Tibial artery (tissue), 4 donors: ENCODE measurements at regions not wholly inside any gene's neighbourhood (a gene's known extent, or its start where the extent isn't known, plus 50 kb on each side); places are given as distances from the start of the nearest gene placed in this dataset.
A peak's percentile ranks its signal among the peaks of the same experiment; 100 is the strongest.

Experiments used
- DNase-seq, 2 donors: peaks; one replicate each; pipeline ENCODE4 v3.0.0-alpha.2; 2019
- H3K27ac ChIP-seq, 2 donors: fragments of 200-600 bp; sonication (generic) in 1 of 2; 1 replicate in 1 of 2; 2 replicates in 1 of 2; pipeline ENCODE4 v1.5.1; 2018 to 2019; ENCODE audit warnings: mild to moderate bottlenecking in 1 of 2
- H3K27me3 ChIP-seq, 2 donors: fragments of 200-600 bp; sonication (generic) in 1 of 2; one replicate each; pipeline versions ENCODE4 v1.5.1 to v1.6.0; 2016 to 2019
- H3K36me3 ChIP-seq, 3 donors: fragments of 200-600 bp; sonication (generic) in 2 of 3; one replicate each; pipeline ENCODE4 v1.5.1; 2016 to 2019; ENCODE audit warnings: mild to moderate bottlenecking in 2 of 3
- H3K4me1 ChIP-seq, 4 donors: fragments of 200-600 bp; sonication (generic) in 2 of 4; 1 replicate in 3 of 4; 2 replicates in 1 of 4; pipeline ENCODE4 v1.5.1; 2016 to 2019
- H3K4me3 ChIP-seq, 2 donors: fragments of 200-600 bp; sonication (generic) in 1 of 2; 1 replicate in 1 of 2; 2 replicates in 1 of 2; pipeline ENCODE4 v1.5.1; 2018 to 2019; ENCODE audit warnings: mild to moderate bottlenecking in 2 of 2
- H3K9me3 ChIP-seq, 3 donors: fragments of 200-600 bp; sonication (generic) in 1 of 3; one replicate each; pipeline ENCODE4 v1.5.1; 2016 to 2019
- intact Hi-C: fragments of 100-400 bp; cut with DNase I; formaldehyde crosslinking; loops from one replicate; pipeline ENCODE4 v1.15.0; 2023; ENCODE audit warnings: low total_unique reads
- TF ChIP-seq, protein P1 (sequence below), 2 experiments: fragments of 200-600 bp in 1 of 2; fragments of 450-650 bp in 1 of 2; IDR thresholded peaks; one replicate each; pipeline ENCODE4 v1.5.1; 2017 to 2019; ENCODE audit warnings: antibody characterized with exemption in 2 of 2, mild to moderate bottlenecking in 1 of 2, moderate library complexity in 1 of 2

DNA sequence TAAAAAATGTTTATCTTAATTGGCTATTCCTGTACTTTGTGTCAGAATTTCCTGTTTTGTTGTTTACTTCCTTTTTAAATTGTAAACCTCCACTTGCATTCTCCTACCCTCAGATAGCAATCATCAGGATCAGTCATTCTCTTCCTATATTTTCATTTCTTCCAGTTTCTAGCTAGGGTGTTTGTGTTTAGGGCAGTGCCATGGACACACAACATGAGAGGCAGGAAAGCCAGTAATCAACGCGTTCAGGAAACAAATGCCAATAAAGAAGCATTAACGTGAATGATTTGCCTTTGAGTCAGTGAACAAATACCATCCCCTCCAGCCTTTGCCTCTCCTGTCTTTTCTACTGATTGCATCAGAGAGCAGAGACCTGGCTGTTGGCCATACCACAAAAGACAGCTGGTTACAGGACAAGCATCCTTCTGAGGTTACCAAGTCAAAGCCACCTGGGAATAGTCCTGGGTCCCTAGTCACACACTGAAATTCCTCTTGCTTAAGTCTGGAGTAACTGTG, 56.7 kb upstream of the FHL2 start:
- TF ChIP-seq, protein P1, sequence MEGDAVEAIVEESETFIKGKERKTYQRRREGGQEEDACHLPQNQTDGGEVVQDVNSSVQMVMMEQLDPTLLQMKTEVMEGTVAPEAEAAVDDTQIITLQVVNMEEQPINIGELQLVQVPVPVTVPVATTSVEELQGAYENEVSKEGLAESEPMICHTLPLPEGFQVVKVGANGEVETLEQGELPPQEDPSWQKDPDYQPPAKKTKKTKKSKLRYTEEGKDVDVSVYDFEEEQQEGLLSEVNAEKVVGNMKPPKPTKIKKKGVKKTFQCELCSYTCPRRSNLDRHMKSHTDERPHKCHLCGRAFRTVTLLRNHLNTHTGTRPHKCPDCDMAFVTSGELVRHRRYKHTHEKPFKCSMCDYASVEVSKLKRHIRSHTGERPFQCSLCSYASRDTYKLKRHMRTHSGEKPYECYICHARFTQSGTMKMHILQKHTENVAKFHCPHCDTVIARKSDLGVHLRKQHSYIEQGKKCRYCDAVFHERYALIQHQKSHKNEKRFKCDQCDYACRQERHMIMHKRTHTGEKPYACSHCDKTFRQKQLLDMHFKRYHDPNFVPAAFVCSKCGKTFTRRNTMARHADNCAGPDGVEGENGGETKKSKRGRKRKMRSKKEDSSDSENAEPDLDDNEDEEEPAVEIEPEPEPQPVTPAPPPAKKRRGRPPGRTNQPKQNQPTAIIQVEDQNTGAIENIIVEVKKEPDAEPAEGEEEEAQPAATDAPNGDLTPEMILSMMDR (IDR thresholded peaks at IDR 0.05) = no peak
- H3K9me3 ChIP-seq = no peaks in the 10 kb centered on the region
- intact Hi-C loops = no loop called here
- no peaks in the 10 kb centered on the region for H3K36me3 ChIP-seq
- no peaks in the 10 kb centered on the region for H3K27me3 ChIP-seq
- no peak overlapping the region for H3K4me3 ChIP-seq
- H3K4me1 ChIP-seq = peaks cover 0 to 22% (median 14%) of the 10 kb centered on the region in 4 donors
- H3K27ac ChIP-seq = peak overlapping the region in 1 of 2 donors; percentile 2
- peak; percentile 68 to 73 for DNase-seq

DNA sequence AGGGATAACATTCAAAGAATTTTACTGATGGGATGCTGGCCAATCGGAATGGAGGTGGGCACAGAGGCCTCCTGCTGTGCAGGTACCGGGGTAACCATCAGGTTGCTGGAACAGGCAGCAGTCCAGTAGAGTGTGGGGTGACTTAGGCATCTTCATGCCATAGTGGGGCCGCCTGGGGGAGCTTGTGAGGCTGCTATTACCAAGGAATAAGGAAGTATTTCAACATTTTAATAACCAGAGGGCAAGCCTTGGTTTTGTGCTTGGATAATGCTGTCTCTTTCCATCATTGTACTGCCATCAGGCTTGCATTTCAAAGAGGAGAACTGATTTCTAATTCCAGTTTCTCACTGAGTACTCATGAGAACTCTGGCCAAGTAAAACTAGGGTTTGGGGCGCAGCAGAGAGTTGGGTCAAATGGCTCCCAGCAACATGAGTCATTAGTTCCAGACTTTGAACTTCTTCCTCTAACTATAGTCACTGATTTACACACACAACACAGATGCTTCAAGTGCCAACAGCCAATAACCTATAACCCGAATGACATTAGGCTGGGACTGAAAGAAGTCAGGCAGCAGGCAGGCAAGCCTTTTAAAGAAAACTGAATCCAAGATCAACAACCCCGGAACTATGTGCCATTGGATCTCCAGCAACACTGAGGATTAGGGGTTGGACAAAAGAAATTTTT, 56.1 kb upstream of the FHL2 start:
- intact Hi-C loops = no loop called here
- H3K36me3 ChIP-seq = no peaks in the 10 kb centered on the region
- H3K4me1 ChIP-seq = peaks cover 0 to 16% (median 8%) of the 10 kb centered on the region in 4 donors
- no peaks in the 10 kb centered on the region for H3K27me3 ChIP-seq
- TF ChIP-seq, protein P1 (IDR thresholded peaks at IDR 0.05) = peak in 1 of 2 experiments; percentile 17
- H3K27ac ChIP-seq = peak overlapping the region in 1 of 2 donors; percentile 2
- H3K4me3 ChIP-seq = no peak overlapping the region
- DNase-seq = peak in 1 of 2 donors; percentile 47
- H3K9me3 ChIP-seq = no peaks in the 10 kb centered on the region

DNA sequence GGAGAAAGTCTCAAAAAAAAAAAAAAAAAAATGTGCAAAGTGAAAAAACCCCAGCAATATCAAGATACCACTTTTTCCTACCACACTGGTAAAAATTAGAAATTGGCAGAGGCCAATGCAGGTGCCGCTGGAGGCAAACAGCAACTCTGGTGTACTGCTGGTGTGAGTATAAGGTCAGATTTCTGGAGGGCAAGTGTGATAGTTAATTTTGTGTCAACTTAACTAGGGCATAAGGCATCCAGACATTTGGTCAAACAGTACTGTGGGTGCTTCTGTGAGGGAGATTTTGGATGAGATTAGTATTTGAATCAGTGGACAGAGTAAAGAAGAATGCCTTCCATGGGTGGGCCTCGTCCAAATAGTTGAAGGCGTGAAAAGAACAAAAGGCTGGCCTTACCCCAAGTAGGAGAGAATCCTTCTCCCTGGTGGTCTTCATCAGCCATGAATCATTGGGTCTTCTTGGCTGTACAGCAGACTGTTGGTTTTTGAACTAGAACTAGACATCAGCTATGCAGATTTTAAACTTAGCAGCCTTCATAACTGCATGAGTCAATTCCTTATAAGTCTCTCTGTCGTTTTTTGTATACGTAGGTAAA, 52.8 kb upstream of the FHL2 start:
- peaks cover 0 to 12% (median 5%) of the 10 kb centered on the region in 4 donors for H3K4me1 ChIP-seq
- DNase-seq = no peak
- peaks cover 0 to 8% of the 10 kb centered on the region in 2 donors for H3K27me3 ChIP-seq
- no peaks in the 10 kb centered on the region for H3K9me3 ChIP-seq
- intact Hi-C loops = no loop called here
- TF ChIP-seq, protein P1 (IDR thresholded peaks at IDR 0.05) = no peak
- H3K27ac ChIP-seq = no peak overlapping the region
- H3K36me3 ChIP-seq = no peaks in the 10 kb centered on the region
- no peak overlapping the region for H3K4me3 ChIP-seq

DNA sequence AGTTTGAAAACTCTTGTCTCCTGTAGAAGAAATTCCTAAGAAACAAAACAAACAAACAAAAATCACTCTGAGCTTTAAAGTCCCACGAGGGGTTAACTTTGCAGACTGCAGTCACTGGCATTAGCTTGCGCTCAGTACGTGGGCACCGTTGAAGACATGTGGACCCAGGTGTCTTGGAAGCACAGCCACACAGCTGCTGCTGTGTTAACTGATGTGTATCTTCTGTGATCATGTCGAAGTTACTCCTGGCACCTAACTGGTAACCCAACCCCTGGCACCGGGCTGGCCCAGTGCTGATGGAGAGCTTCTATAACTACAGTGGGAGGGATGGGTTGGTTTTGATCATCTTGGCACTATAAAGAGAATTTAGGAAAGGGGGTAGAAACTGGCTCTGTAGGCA, 51.6 kb upstream of the FHL2 start:
- intact Hi-C loops = no loop called here
- H3K27ac ChIP-seq = no peak overlapping the region
- H3K36me3 ChIP-seq = no peaks in the 10 kb centered on the region
- no peak for DNase-seq
- TF ChIP-seq, protein P1 (IDR thresholded peaks at IDR 0.05) = no peak
- no peak overlapping the region for H3K4me3 ChIP-seq
- no peaks in the 10 kb centered on the region for H3K9me3 ChIP-seq
- H3K27me3 ChIP-seq = peaks cover 0 to 8% of the 10 kb centered on the region in 2 donors
- H3K4me1 ChIP-seq = peaks cover 0 to 9% (median 4%) of the 10 kb centered on the region in 4 donors

DNA sequence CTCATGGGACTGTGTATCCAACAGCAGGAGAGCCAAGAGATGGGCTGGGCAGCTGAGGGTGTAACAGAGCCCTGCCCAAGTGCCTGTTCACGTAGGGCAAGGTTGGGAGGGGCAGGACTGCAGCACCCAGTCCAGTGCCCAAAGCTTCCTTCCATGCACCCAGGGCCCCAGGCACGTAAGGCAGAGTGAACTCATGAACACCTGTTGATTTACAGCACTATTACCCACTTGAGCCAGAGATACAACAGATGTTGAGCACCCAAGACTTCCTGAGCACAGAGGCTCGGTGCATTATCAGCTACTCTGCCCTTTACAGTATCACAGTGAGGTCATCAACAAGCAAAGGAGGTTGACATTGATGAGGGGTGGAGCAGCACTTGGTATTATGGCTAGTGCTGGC, 50.2 kb upstream of the FHL2 start:
- TF ChIP-seq, protein P1 (IDR thresholded peaks at IDR 0.05) = no peak
- H3K27ac ChIP-seq = no peak overlapping the region
- no peak for DNase-seq
- intact Hi-C loops = no loop called here
- no peaks in the 10 kb centered on the region for H3K36me3 ChIP-seq
- peaks cover 0 to 8% of the 10 kb centered on the region in 2 donors for H3K27me3 ChIP-seq
- H3K4me3 ChIP-seq = no peak overlapping the region
- H3K9me3 ChIP-seq = no peaks in the 10 kb centered on the region
- H3K4me1 ChIP-seq = no peaks in the 10 kb centered on the region
